GM18868 (cell line): ENCODE measurements at regions not wholly inside any gene's neighbourhood (a gene's known extent, or its start where the extent isn't known, plus 50 kb on each side); places are given as distances from the start of the nearest gene placed in this dataset.
"Not testable (repeated sequence)": the region's sequence is repeated elsewhere in the genome, so short reads cannot be mapped to it uniquely, and the experiment has no call there.

Source experiments
- ATAC-seq: cut with Tn5 transposase; IDR thresholded peaks from one replicate; pipeline ENCODE4 v1.9.1; 2021; ENCODE audit warnings: mild to moderate bottlenecking, moderate library complexity; ENCODE audit not compliant: unreplicated experiment

DNA sequence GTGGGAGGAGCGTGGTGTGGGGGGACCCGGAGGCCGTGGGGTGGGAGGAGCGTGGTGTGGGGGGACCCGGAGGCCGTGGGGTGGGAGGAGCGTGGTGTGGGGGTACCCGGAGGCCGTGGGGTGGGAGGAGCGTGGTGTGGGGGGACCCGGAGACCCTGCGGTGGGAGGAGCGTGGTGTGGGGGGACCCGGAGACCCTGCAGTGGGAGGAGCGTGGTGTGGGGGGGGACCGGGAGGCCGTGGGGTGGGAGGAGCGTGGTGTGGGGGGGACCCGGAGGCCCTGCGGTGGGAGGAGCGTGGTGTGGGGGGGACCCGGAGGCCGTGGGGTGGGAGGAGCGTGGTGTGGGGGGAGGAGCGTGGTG lies 203.5 kb downstream of the DLL1 start:
- not testable (repeated sequence) for ATAC-seq

DNA sequence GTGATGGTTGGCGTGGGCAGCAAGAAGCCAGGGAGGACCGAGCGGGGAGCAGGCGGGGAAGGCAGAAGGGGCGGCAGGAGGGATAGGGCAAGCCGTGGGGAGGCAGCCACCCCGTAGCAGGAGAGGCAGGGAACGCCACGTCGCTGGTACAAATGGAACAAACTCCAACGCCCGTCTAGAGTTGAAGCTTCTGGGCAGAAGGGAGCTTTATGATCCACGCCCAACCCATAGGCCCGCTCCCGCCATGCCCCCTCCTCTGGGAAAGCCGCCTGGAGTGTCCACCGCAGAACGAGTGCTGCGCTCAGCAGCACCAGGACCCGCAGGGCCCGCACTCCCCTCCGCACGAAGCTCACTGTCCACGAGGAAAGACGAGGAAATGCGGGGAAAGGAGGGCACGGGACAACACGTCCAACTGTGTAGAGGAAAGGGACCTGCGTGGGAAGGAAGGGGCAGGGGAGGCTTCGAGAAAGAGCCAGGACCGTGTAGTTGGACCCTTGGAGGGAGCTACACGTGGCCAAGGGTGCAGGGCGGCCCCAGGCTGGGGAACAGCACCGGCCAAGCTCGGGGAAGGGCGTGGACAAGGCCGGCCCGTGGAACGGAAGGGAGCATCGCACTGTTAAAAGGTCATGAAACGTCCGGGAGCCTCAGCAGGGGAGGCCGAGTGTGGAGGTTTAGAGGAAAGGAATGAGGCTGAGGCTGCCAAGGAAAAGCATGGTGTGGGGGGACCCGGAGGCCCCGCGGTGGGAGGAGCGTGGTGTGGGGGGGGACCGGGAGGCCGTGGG lies 204.0 kb downstream of the DLL1 start:
- ATAC-seq: no peak

DNA sequence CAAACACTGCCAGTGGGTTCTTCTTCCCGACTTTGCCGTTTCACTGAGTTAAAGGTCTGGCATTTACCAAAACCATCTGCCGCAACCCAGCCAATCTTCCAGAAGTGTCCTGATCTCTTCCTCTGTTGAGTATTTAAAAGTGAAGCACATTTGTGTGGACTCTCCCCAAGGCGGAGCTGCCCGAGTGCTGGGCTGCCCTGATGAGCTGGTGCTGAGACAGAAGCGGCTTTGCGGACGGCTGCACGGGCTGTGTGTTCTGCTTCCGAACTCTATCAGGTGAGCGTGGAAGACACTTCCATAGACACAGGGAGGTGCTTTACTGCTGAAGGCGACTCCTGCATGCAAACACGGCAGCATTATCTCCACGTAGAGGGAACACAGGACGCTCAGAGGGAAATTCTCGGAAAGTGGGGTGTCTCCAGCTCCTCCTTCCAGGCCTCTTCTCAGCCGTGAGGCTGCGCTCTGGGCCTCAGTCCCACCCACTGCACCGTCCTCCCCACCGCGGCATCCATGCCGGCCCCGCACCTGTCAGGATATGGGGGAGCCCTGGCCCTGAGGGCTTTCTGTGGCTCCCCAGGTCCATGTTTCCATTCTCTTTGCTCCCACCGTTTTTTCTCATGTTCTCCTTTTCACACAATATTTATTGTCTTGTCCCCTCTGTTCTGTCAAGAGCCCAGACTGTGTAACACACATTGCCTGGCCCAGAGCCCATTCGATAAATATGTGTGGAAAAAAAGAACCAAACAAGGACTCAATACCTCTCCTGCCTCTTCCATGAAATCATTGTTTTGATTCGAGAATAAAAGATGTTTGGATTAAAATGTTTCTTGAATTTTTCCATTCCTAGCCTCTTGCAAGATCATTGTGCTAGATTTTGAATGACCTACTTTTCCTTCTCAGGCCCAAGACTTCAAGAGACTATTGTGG lies 205.1 kb downstream of the DLL1 start:
- ATAC-seq: no peak

DNA sequence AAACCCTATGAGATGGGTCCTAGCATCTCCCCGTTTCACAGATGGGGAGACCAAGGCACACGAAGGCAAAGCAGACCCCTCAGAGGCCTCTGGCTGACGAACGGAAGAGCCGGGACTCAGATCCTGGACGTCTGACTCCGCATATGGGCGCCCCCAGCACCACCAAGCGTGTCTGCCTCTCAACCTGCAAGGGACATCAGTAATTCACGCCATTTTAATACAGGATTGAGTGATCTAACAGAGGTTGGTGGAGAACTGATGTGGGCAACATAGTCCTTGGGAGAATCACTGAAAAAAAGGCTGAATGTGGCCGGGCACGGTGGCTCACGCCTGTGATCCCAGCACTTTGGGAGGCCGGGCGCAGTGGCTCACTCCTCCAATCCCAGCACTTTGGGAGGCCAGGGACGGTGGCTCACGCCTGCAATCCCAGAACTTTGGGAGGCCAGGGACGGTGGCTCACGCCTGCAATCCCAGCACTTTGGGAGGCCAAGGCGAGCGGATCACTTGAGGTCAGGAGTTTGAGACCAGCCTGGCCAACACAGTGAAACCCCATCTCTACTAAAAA lies 206.6 kb downstream of the DLL1 start:
- no peak for ATAC-seq

DNA sequence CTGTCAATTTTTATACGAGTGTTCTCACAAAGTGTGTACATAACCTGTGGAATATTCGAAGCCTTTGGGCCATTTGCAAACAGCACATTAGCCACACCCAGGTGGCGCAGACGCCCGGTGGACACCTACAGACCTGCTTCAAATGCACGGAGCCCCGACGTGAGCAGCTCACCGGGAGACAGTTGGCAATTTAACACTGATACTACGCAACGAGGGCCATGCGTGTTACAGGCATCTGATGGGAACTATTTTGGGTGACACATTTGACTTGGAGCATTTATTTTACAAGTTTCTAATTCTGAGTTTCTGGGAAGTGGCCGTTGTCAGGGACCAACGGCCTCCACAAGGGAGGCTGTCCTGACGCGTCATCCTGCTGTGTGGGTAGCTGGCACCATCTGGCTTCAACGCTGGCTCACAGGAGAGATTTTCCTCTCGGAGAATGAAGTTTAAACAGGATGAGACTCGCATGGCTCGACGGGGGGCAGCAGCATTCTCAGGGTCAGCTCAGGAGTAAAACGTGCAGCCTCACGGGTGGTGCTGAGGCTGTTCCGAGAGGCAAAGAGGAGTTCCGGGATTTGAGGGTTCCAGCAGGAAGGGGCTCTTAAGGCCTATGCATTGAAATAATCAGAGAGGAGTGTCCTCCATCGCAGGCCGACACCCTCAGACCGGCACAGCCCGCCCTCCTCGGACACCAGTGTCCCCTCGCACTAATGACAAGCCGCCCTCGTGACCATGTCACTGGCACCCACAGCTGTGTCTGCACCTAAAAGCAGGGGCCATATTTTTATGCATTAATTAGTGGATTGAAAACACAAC lies 207.4 kb downstream of the DLL1 start:
- no peak for ATAC-seq

DNA sequence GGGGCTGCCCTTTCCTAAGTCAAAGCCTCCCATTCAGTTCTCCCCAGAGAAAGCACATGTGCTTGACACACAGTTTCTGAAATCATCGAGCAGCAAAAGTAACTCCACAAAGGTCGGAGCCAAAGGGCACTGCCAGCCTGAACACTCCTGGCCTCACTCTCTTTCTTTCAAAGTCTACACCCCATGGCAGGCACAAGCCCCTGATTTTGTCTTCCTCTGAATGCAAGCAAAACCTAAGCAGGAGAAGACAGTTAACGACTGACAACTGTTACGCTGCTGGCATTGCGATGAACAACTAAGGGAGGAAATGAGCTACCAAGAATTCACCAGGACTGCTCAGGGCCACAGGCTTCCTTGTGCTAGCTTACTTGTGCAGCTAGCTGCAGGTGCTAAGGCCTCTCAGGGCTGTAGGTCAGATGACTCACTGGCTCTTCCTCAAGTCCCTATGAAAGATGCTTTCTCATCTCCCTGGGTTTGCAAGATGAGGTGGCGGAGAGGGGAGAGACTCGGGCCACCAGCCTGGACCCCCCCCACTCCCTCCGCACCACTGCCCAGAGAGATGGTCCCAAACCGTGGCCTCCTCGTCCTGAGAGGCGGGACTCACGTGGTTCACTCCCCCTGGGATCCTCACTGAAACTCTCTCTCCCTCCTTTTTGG lies 208.2 kb downstream of the DLL1 start:
- ATAC-seq: no peak

DNA sequence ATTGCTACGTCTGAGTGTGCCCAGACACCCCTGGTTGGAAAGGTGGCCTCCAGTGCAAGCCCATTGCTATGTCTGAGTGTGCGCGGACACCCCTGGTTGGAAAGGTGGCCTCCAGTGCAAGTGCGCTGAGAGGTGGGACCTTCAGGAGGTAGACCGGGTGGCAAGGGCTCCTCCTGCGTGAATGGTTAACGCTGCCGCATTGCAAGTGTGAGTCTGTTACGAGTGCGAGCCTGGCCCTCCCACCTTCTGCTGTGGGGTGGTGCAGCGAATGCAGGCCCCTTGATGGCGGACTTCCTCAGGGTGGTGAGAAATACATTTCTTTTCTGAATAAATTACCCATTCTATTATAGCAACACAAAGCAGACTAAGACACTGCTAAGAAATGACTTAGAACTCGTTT lies 208.8 kb downstream of the DLL1 start:
- no peak for ATAC-seq

DNA sequence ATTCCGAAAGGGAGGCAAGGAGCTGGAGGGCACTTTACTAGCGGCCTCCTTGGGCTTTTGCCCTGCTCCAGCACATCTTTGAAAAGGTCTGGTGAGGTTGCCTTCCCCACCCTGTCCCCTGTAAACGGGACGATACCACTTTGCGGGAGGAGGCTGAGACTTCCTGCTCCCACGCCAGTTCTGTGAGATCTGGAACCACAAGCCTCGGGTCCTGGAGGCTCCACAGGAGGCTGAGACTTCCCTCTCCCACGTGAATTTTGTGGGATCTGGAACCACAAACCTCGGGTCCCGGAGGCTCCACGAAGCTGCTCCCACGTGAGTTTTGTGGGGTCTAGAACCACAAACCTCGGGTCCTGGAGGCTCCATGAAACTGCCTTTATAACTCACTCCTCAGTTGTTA lies 209.3 kb downstream of the DLL1 start:
- no peak for ATAC-seq

DNA sequence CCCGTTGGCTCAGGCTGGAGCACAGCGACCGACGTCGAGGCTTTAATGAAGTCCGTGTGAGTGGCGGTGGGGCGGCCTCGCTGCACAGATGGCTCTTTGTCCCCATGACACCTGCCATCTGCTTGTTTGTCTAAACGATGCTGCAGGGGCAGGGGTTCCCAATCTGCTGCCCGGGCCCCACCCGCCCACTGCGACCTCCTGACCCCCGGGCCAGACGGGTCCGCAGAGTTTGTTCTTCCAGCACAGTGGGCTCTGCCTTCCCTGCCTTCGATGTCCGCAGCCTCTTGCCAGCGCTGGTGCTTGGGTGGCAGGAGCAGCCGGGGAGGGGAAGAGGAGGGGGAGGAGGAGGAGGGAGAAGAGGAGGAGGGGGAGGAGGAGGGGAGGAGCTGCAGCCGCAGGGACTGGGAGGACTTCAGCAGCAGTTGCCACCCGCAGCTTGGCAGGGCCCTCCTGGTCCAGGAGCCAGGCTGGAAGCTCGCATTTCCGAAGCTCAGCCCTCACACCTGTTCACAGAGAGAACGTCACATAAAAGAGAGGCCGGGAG lies 210.0 kb downstream of the DLL1 start:
- no peak for ATAC-seq

DNA sequence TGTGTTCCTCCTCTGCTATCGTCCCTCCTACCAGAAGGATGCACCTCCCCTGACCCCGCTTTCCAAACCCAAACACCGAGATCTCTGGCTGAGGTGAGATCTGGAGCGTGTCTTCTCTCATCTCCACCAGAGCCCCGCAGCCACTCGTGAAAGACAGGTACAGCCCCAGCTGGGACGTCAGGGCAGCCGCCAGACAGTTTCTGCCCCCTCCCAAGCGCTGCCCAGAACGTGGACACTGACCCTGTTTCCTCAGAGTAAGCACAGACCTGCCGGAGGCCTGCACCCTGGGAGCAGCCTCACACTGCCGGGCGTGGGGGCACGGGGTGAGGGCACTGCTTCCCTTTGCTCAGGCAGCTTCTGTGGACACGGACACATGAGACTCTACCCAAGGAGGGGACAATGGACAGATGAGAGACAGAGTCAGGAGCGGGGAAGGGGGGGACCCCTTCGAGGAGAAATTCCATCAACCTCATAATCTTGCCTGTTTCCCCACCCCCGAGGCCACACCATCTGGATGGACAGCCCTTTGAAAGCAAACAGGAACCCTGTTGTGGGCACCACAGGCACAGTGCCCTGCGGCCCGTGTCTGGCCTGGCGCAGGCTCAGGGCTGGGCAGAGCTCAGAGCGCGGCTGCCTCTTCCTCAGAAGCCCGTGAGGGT lies 210.6 kb downstream of the DLL1 start:
- ATAC-seq: no peak

DNA sequence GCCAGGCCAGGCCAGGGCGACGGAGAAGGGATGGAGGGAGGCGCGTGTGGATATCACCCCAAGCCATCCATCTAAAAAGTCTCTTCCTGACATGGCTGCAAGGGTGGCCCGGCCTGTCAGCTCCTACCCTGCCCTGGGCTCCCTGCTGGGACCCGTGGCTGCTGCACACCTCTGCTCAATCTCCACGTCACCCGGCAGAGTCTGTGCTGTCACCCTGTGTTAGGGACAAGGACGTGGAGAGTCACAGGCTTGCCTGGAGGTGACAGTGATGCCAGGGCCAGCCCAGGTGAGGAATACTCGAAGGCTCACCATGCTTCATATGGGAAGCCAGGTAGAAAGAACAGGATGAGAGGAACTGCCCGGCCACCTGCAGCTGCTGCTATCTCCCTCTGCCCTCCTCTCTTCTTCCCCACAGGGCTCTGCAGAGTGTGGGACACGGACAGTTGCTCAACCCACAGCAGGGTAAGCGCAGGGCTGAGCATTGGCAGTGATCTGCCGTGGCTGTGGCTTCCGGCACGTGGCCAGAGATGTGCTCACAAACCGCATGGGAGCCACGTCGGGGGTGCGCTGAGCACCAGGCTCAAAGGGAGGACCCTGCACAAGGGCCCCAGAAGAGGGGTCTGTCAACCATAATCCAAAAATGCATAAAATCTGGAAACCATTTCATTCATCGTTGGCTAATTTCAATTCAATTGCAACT lies 214.3 kb downstream of the DLL1 start:
- ATAC-seq: no peak

DNA sequence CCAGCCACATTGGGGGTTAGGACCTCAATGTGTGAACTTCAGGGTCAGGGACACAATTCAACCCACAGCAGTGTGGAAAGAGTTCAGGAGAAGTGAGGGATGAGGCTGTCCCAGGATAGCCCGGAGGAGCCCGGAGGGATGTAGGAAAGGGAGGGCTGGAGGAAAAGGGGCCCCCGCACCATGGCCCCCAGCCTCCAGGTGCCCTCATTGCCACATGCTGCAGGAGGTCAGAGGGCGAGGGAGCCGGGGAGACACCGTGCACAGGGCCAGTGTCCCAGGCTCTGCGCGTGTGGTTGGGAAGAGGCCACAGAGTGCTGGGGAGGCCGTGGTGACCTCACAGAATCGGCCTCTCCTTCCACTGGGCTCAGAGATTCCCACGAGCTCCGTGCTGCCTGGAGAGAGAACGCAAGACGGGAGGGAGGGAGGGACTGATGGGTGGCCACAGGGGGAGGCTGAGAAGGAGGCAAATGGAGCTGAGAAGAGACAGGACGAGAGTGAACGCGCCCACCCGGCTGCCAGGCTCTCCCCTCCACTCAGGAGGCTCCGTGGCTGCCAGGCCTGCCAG lies 215.1 kb downstream of the DLL1 start:
- ATAC-seq: no peak

DNA sequence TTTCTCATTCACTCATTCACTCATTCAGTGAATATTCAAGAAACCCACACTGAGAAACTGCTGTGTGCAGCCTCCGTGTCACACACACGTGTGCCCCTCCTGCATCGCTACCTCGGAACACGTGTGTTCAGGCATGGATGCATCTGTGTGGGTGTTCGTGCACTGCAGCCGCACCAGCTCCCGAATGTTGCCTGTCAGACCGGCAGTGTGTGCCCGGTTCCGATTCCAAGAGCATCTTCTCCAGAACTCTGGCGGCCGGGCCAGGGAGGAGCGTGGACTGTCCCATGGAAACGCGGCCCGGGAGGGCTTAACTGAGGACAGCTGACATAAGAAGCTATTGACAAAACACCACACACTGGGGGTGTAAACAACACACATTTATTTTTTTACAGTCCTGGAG lies 216.0 kb downstream of the DLL1 start:
- no peak for ATAC-seq

DNA sequence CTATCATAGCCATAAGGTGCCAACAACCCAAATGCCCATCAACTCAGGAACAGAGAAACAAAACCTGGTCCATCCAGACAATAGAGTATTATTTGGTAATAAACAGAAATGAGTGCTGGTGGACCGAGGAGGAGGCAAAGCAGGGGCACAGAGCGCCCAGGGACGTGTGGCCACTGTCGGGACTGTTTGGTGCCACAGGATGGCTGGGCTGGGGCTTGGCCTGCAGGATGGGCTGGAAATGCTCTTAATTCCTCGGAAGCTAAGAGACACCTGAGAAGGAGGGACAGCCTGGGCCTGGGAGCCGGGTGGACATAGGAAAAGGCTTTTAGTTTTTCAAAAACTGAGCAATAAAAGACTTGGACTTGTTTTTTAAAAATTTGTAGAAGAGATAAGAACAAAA lies 216.4 kb downstream of the DLL1 start:
- no peak for ATAC-seq

DNA sequence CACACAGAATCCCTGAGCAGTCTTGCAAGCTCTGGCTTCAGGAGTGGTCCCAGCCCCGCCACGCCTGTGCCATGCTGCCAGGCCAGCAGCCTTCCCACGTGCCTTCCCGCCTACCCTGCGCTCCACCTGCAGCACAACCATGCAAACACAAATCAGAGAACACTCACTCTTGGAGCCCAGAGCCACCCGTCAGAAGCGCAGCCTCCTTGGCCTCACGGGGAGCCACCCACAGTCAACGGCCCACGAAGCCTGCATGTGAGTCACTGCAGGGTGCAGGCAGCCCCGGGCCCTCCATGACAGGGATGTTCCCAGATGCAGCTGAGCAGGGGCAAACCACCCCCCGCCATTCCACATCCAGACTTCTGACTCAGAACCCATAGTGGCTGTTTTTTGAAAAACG lies 217.0 kb downstream of the DLL1 start:
- no peak for ATAC-seq

DNA sequence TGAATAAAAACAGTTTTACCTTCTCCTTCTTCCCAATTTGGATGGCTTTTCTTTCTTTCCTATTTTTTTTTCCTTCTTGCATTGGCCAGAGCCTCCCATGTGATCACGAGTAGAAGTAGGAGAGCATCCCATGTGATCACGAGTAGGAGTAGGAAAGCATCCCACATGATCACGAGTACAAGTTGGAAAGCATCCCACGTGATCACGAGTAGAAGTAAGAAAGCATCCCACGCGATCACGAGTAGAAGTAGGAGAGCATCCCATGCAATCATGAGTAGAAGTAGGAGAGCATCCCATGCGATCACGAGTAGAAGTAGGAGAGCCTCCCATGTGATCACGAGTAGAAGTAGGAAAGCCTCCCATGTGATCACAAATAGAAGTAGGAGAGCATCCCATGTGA lies 218.6 kb downstream of the DLL1 start:
- ATAC-seq: no peak

DNA sequence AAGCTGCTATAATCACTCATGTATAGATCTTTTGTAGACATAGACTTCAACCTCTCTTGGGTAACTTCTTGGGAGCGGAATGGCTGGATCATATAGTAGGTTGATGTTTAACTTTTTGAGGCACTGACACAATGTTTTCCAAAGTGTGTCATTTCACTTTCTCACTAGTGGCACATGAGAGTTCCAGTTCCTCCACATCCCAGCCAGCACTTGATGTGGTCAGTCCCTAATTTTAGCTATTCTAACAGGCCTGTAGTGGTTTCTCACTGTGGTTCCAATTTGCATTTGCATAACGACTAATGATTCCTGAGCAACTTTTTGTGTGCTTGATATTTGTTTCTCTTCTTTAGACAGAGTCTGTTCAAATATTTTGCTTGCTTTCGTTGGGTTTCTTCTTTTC lies 221.3 kb downstream of the DLL1 start:
- ATAC-seq: no peak

DNA sequence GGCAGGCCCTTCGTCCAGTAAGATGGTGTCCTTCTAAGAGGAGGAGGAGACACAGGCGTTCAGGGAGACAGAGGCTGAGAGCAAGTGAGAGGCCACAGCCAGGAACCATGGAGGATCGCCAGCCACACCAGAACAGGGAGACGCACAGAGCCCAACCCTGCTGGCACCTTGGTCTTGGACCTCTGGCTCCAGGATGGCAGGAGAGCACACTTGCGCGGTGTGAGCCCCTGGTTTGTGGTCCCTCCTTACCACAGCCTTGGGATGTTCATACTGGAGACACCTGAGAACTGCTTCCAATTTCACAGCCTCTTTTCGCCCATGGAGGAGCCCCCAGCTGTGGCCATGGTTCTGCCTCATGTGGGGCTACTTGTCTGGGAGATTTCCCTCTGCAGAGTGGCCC lies 222.4 kb downstream of the DLL1 start:
- no peak for ATAC-seq

DNA sequence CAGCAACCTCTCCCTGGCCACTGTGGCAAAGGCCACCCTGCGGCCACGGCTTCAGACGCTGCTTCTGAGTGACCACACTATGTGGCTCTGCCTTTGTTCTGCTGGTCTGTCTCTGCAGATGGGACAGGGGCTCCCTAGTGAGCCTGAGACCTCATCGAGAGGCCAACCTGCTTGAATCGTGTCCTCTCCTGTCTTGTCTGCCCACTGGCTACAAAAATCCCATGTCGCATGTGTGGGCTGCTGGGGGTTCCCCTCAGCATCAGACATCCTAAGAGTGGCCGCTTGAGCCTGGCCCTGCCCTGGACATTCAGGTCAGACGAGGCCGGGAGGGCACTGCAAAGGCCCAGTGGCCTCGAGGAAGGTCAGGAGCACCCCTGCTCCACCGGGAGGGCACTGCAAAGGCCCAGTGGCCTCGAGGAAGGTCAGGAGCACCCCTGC lies 222.9 kb downstream of the DLL1 start:
- ATAC-seq: no peak
